ENCODE measurements at regions not wholly inside any gene's neighbourhood (a gene's known extent, or its start where the extent isn't known, plus 50 kb on each side); places are given as distances from the start of the nearest gene placed in this dataset.

DNA sequence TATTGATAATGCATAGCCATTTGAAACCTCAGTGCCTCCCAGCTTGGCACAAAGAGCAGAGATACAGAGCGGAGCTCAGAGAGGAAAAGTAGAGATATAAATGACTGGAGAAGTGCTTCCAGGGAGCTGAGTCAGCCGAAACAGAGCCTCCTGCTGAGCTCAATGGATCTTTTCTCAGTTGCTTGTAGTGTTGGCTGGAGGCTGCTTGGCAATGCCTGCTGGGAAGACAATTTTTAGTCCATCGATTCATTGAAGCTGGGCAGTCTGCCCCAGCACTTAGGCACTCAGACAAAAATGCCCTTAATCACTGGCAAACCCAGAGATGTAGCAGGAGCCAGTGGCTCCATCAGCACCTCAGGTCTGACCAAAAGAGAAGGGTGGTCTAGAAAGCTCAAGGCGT is 81.3 kb upstream of the SETBP1 start:
- no peak for DNase-seq (ENCODE audit: low spot score)
- TF ChIP-seq, protein P1, sequence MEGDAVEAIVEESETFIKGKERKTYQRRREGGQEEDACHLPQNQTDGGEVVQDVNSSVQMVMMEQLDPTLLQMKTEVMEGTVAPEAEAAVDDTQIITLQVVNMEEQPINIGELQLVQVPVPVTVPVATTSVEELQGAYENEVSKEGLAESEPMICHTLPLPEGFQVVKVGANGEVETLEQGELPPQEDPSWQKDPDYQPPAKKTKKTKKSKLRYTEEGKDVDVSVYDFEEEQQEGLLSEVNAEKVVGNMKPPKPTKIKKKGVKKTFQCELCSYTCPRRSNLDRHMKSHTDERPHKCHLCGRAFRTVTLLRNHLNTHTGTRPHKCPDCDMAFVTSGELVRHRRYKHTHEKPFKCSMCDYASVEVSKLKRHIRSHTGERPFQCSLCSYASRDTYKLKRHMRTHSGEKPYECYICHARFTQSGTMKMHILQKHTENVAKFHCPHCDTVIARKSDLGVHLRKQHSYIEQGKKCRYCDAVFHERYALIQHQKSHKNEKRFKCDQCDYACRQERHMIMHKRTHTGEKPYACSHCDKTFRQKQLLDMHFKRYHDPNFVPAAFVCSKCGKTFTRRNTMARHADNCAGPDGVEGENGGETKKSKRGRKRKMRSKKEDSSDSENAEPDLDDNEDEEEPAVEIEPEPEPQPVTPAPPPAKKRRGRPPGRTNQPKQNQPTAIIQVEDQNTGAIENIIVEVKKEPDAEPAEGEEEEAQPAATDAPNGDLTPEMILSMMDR (IDR thresholded peaks at IDR 0.05; ENCODE audit: borderline replicate concordance, control extremely low read depth, extremely low read depth, insufficient read depth, missing control alignments) = no peak
- in situ Hi-C loops (cut with MboI; ENCODE audit: low sequenced_read_pairs, unreplicated experiment) = no loop called here

DNA sequence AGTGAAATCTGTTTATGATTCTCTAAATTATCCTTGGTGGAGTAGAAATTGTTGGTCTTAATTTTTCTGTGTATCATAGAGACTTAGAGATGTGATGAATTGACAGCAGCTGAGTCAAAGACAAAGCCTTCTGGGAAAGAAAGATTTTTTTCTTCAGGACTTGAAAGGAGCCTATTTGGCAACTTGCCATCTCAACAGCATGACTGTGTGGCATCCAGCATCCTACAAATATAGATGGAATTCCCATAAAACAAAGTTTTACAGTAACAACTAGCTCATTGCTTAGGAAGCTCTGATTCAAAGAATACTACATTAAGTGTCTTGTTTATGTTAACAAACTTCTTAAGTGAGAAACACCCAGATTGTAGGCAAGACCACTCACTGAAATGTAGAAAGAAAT is 79.2 kb upstream of the SETBP1 start:
- TF ChIP-seq, protein P1 (IDR thresholded peaks at IDR 0.05; ENCODE audit: borderline replicate concordance, control extremely low read depth, extremely low read depth, insufficient read depth, missing control alignments) = no peak
- in situ Hi-C loops (cut with MboI; ENCODE audit: low sequenced_read_pairs, unreplicated experiment) = no loop called here
- no peak for DNase-seq (ENCODE audit: low spot score)

DNA sequence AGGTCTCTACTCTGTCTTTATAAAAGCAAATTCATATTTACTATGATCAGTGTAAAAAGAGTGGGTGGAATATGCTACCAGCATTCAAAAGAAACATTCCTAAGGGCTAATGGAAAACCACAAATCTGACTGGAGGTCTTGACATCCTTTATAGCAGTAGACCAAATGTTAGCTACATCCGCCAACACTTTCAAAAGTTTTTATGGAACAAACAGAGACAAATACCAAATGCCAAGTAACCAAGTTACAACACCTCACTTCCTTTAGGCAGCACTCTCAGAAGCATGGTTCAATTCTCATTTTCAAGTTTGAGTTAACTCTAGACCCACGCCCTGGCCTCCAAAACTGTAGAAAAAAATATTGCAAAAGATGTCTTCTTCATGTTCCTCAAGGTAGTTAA is 78.3 kb upstream of the SETBP1 start:
- no peak for DNase-seq (ENCODE audit: low spot score)
- TF ChIP-seq, protein P1 (IDR thresholded peaks at IDR 0.05; ENCODE audit: borderline replicate concordance, control extremely low read depth, extremely low read depth, insufficient read depth, missing control alignments) = no peak
- in situ Hi-C loops (cut with MboI; ENCODE audit: low sequenced_read_pairs, unreplicated experiment) = no loop called here

DNA sequence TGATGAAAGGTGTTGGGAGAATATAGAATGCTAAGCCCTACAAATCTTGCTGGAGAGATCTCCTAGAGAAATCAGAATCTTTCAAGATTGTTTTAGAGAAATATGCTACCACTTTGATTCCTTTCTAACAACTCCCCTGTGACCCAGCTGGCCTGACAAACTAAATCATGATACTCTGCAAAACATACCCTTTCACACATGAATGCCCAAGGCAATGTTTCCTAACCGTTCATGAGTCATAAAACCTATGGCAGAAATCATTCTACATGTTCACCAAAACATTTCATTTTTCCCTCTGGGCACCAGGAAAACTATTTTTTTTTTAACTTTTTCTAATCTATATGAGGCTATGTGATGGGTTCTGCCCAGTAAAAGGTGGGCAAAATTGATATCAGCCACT is 77.8 kb upstream of the SETBP1 start:
- in situ Hi-C loops (cut with MboI; ENCODE audit: low sequenced_read_pairs, unreplicated experiment) = no loop called here
- TF ChIP-seq, protein P1 (IDR thresholded peaks at IDR 0.05; ENCODE audit: borderline replicate concordance, control extremely low read depth, extremely low read depth, insufficient read depth, missing control alignments) = no peak
- DNase-seq (ENCODE audit: low spot score) = no peak

DNA sequence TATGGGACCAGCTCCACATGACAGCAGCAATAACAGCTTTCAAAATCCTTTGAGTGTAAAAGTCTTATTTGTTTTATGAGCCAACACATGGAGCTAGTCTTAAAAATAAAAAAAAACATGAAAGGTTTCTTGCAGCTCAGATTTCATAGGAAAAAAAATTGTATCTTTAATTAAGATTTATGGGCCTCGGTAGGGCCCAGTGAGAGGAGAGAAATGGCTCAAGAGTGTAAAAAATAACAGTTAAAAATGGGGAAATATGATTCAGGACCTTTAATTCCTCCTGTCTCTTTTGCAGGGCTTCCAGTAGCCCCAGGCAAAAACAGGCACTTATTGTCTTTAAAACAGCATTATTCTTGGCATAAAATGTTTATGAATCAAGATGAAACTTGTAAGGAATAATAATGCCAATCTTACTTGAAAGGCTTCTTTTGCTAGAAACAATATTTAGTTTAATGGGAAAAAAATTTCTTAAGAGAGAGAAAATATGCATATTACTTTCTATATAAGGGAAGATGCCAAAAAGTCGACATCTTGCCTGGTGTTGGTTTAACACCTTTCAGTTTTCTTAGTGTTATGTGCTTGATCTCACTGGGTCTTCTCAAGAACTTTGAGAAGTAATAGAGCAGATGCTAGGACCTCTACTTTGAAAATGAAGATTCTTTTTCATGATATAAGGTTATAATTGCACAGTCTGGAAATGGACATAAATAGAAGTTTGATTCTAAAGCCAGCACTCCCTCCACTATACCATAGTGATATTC is 71.3 kb upstream of the SETBP1 start:
- DNase-seq (ENCODE audit: low spot score) = no peak
- TF ChIP-seq, protein P1 (IDR thresholded peaks at IDR 0.05; ENCODE audit: borderline replicate concordance, control extremely low read depth, extremely low read depth, insufficient read depth, missing control alignments) = no peak
- in situ Hi-C loops (cut with MboI; ENCODE audit: low sequenced_read_pairs, unreplicated experiment) = no loop called here

DNA sequence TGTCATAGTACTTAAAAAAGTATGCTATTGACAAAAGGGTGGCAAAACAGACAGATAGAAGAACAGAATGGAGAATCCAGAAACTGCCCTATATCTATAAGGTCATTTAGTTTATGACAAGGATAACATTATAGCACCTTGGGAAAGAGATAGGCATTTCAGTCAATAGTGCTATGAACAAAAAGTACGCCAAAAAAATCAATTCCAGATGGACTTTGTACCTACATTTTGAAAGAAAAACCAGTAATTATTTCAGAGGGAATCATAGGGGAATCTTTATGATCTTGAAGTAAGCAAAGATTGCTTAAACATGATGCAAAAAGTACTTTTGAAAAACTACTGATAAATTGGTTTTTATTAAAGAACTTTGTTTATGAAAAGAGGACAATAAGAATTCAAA is 59.9 kb upstream of the SETBP1 start:
- DNase-seq (ENCODE audit: low spot score) = no peak
- in situ Hi-C loops (cut with MboI; ENCODE audit: low sequenced_read_pairs, unreplicated experiment) = no loop called here
- TF ChIP-seq, protein P1 (IDR thresholded peaks at IDR 0.05; ENCODE audit: borderline replicate concordance, control extremely low read depth, extremely low read depth, insufficient read depth, missing control alignments) = no peak
